Mesenchymal stem cell (in vitro differentiated cells and primary cell): ENCODE measurements at regions not wholly inside any gene's neighbourhood (a gene's known extent, or its start where the extent isn't known, plus 50 kb on each side); places are given as distances from the start of the nearest gene placed in this dataset.

Source experiments
- DNase-seq: peaks from one replicate; pipeline ENCODE4 v3.0.0-alpha.2; 2013
- H2AFZ ChIP-seq: one replicate; pipeline ENCODE4 v1.6.1; 2013; ENCODE audit warnings: low read depth, mild to moderate bottlenecking, control low read depth, inconsistent platforms, low read length, moderate library complexity
- H2AK5ac ChIP-seq: 2 replicates; pipeline ENCODE4 v1.6.1; 2013; ENCODE audit warnings: low read length, moderate library complexity, mild to moderate bottlenecking, inconsistent platforms; ENCODE audit not compliant: severe bottlenecking
- H2BK120ac ChIP-seq: one replicate; pipeline ENCODE4 v1.6.1; 2013; ENCODE audit warnings: low read depth, mild to moderate bottlenecking, inconsistent platforms, low read length, moderate library complexity
- H2BK12ac ChIP-seq, 2 experiments: one replicate each; pipeline ENCODE4 v1.6.1; 2013; ENCODE audit warnings: inconsistent platforms in 2 of 2, low read length in 2 of 2, mild to moderate bottlenecking in 2 of 2, moderate library complexity in 2 of 2, control low read depth in 1 of 2
- H2BK15ac ChIP-seq: one replicate; pipeline ENCODE4 v1.6.1; 2013; ENCODE audit warnings: mild to moderate bottlenecking, low read depth, inconsistent platforms; ENCODE audit not compliant: poor library complexity, severe bottlenecking
- H2BK5ac ChIP-seq: 2 replicates; pipeline ENCODE4 v1.6.1; 2013; ENCODE audit warnings: low read depth, mild to moderate bottlenecking, low read length, control low read depth, inconsistent platforms; ENCODE audit not compliant: poor library complexity, severe bottlenecking
- H3K14ac ChIP-seq, 2 experiments: one replicate each; pipeline ENCODE4 v1.6.1; 2013; ENCODE audit warnings: inconsistent platforms in 2 of 2, low read length in 2 of 2, control low read depth in 1 of 2, mild to moderate bottlenecking in 1 of 2, moderate library complexity in 1 of 2
- H3K18ac ChIP-seq, 2 experiments: one replicate each; pipeline ENCODE4 v1.6.1; 2013; ENCODE audit warnings: inconsistent platforms in 2 of 2, low read length in 2 of 2, control low read depth in 1 of 2, low read depth in 1 of 2, mild to moderate bottlenecking in 1 of 2
- H3K23ac ChIP-seq, 2 experiments: one replicate each; pipeline ENCODE4 v1.6.1; 2013; ENCODE audit warnings: inconsistent platforms in 2 of 2, low read length in 2 of 2, mild to moderate bottlenecking in 2 of 2, moderate library complexity in 2 of 2, control low read depth in 1 of 2
- H3K27ac ChIP-seq: 2 replicates; pipeline ENCODE4 v1.5.1; 2013; ENCODE audit warnings: mild to moderate bottlenecking, moderate library complexity, low read length, control low read depth, inconsistent platforms; ENCODE audit not compliant: poor library complexity, severe bottlenecking
- H3K27me3 ChIP-seq, 2 experiments: 2 replicates each; pipeline versions ENCODE4 v1.6.1 to v1.7.0; 2013; ENCODE audit warnings: low read length in 2 of 2, mild to moderate bottlenecking in 2 of 2, moderate library complexity in 2 of 2, control low read depth in 1 of 2, inconsistent platforms in 1 of 2; ENCODE audit not compliant: control insufficient read depth in 1 of 2, insufficient read depth in 1 of 2
- H3K36me3 ChIP-seq, 2 experiments: 2 replicates each; pipeline versions ENCODE4 v1.6.1 to v1.7.0; 2013; ENCODE audit warnings: low read length in 2 of 2, control low read depth in 1 of 2, inconsistent platforms in 1 of 2, low read depth in 1 of 2, mild to moderate bottlenecking in 1 of 2; ENCODE audit not compliant: insufficient read depth in 2 of 2, control insufficient read depth in 1 of 2
- H3K4ac ChIP-seq, 2 experiments: one replicate each; pipeline ENCODE4 v1.6.1; 2013; ENCODE audit warnings: inconsistent platforms in 2 of 2, low read length in 2 of 2, mild to moderate bottlenecking in 2 of 2, moderate library complexity in 2 of 2, control low read depth in 1 of 2, low read depth in 1 of 2
- H3K4me1 ChIP-seq: 2 replicates; pipeline ENCODE4 v1.6.1; 2013; ENCODE audit warnings: low read depth, low read length, control low read depth; ENCODE audit not compliant: control insufficient read depth, insufficient read depth
- H3K4me2 ChIP-seq: 2 replicates; pipeline ENCODE4 v1.6.1; 2013; ENCODE audit warnings: low read length, mild to moderate bottlenecking, inconsistent platforms; ENCODE audit not compliant: poor library complexity, severe bottlenecking
- H3K4me3 ChIP-seq, 2 experiments: 2 replicates each; pipeline versions ENCODE4 v1.5.1 to v1.7.0; 2013; ENCODE audit warnings: low read length in 2 of 2, mild to moderate bottlenecking in 2 of 2, control low read depth in 1 of 2, low read depth in 1 of 2; ENCODE audit not compliant: insufficient read depth in 1 of 2
- H3K79me1 ChIP-seq: replicated peaks from 2 replicates; pipeline ENCODE4 v1.6.1; 2013; ENCODE audit warnings: mild to moderate bottlenecking, control low read depth, low read length, inconsistent platforms; ENCODE audit not compliant: poor library complexity, severe bottlenecking
- H3K9ac ChIP-seq: 2 replicates; pipeline ENCODE4 v1.7.0; 2013; ENCODE audit warnings: mild to moderate bottlenecking, low read length, moderate library complexity
- H3K9me3 ChIP-seq: 2 replicates; pipeline ENCODE4 v1.7.0; 2013; ENCODE audit warnings: mild to moderate bottlenecking, low read length; ENCODE audit not compliant: control insufficient read depth
- H4K8ac ChIP-seq: one replicate; pipeline ENCODE4 v1.6.1; 2013; ENCODE audit warnings: inconsistent platforms, mild to moderate bottlenecking, low read length, moderate library complexity
- H4K91ac ChIP-seq: one replicate; pipeline ENCODE4 v1.6.1; 2013; ENCODE audit warnings: mild to moderate bottlenecking, low read length, inconsistent platforms
- WGBS: methylation state at CpG from one replicate; pipeline ENCODE4 v1.1.7; 2013; ENCODE audit warnings: mixed read lengths; 5-methylcytosine and 5-hydroxymethylcytosine counted together

- Histone ChIP-seq H2AFZ (no peak overlapping the region), H3K9me3 (peaks cover 7% of the 10 kb centered on the region), H3K9ac (no peak overlapping the region), H3K36me3 (no peaks in the 10 kb centered on the region), H3K4me1 (no peaks in the 10 kb centered on the region), H2AK5ac (no peak overlapping the region), H3K27ac (no peak overlapping the region), H3K14ac (no peak overlapping the region), H3K4me3 (no peak overlapping the region), H2BK5ac (no peak overlapping the region), H2BK120ac (no peak overlapping the region), H3K23ac (no peak overlapping the region), H3K18ac (no peak overlapping the region), H4K8ac (no peak overlapping the region), H3K79me1 (no peaks in the 10 kb centered on the region), H3K4me2 (no peak overlapping the region), H4K91ac (no peak overlapping the region), H2BK12ac (no peak overlapping the region), H2BK15ac (no peak overlapping the region), H3K4ac (no peak overlapping the region), H3K27me3 (peaks cover 0 to 3% of the 10 kb centered on the region in 2 experiments)
- WGBS: no CpG with 5 or more reads among the region's 2 CpGs
- no peak for DNase-seq
These were observed 153.4 kb downstream of the AXIN2 start for GRCh38 chr17:65408050-65408449.

GRCh38 chr17:65407017-65407416 is 154.4 kb downstream of the AXIN2 start:
- peaks cover 3% of the 10 kb centered on the region for H3K9me3 ChIP-seq
- H4K8ac ChIP-seq: no peak overlapping the region
- DNase-seq: no peak
- 93% methylated on average over 3 of the region's 4 CpGs for WGBS
- H2AK5ac ChIP-seq: no peak overlapping the region
- no peak overlapping the region for H3K4me3 ChIP-seq
- H4K91ac ChIP-seq: no peak overlapping the region
- no peaks in the 10 kb centered on the region for H3K36me3 ChIP-seq
- H2BK5ac ChIP-seq: no peak overlapping the region
- H3K4ac ChIP-seq: no peak overlapping the region
- H3K9ac ChIP-seq: no peak overlapping the region
- H3K27ac ChIP-seq: no peak overlapping the region
- no peak overlapping the region for H3K23ac ChIP-seq
- no peaks in the 10 kb centered on the region for H3K4me1 ChIP-seq
- no peak overlapping the region for H2AFZ ChIP-seq
- peaks cover 0 to 10% of the 10 kb centered on the region in 2 experiments for H3K27me3 ChIP-seq
- H3K4me2 ChIP-seq: no peak overlapping the region
- H3K14ac ChIP-seq: no peak overlapping the region
- H2BK120ac ChIP-seq: no peak overlapping the region
- no peak overlapping the region for H2BK12ac ChIP-seq
- no peaks in the 10 kb centered on the region for H3K79me1 ChIP-seq
- no peak overlapping the region for H2BK15ac ChIP-seq
- H3K18ac ChIP-seq: no peak overlapping the region

GRCh38 chr17:65406552-65406951 is 154.9 kb downstream of the AXIN2 start:
- Histone ChIP-seq H4K8ac (no peak overlapping the region), H2AK5ac (no peak overlapping the region), H3K4me2 (no peak overlapping the region), H3K14ac (no peak overlapping the region), H3K79me1 (no peaks in the 10 kb centered on the region), H2BK15ac (no peak overlapping the region), H2BK12ac (no peak overlapping the region), H3K27ac (no peak overlapping the region), H4K91ac (no peak overlapping the region), H3K23ac (no peak overlapping the region), H3K4ac (no peak overlapping the region), H3K4me1 (no peaks in the 10 kb centered on the region), H3K18ac (no peak overlapping the region), H3K9ac (no peak overlapping the region), H3K27me3 (peaks cover 0 to 10% of the 10 kb centered on the region in 2 experiments), H3K36me3 (no peaks in the 10 kb centered on the region), H2AFZ (no peak overlapping the region), H2BK120ac (no peak overlapping the region), H3K4me3 (no peak overlapping the region), H2BK5ac (no peak overlapping the region), H3K9me3 (no peaks in the 10 kb centered on the region)
- DNase-seq: no peak
- over 99% methylated on average over 2 of the region's 3 CpGs for WGBS

GRCh38 chr17:65405563-65405962 is 155.9 kb downstream of the AXIN2 start:
- H3K79me1 ChIP-seq: no peaks in the 10 kb centered on the region
- no peak overlapping the region for H4K91ac ChIP-seq
- no peak overlapping the region for H3K4me2 ChIP-seq
- H3K27ac ChIP-seq: no peak overlapping the region
- no peaks in the 10 kb centered on the region for H3K4me1 ChIP-seq
- H2BK15ac ChIP-seq: no peak overlapping the region
- 69% methylated on average over 6 of the region's 9 CpGs for WGBS
- no peak overlapping the region for H3K4ac ChIP-seq
- peaks cover 0 to 14% of the 10 kb centered on the region in 2 experiments for H3K27me3 ChIP-seq
- no peaks in the 10 kb centered on the region for H3K9me3 ChIP-seq
- no peak overlapping the region for H3K4me3 ChIP-seq
- no peaks in the 10 kb centered on the region for H3K36me3 ChIP-seq
- no peak overlapping the region for H3K9ac ChIP-seq
- no peak overlapping the region for H3K18ac ChIP-seq
- DNase-seq: no peak
- H3K14ac ChIP-seq: no peak overlapping the region
- H2AFZ ChIP-seq: no peak overlapping the region
- no peak overlapping the region for H2BK12ac ChIP-seq
- no peak overlapping the region for H2AK5ac ChIP-seq
- H3K23ac ChIP-seq: no peak overlapping the region
- no peak overlapping the region for H2BK120ac ChIP-seq
- no peak overlapping the region for H4K8ac ChIP-seq
- no peak overlapping the region for H2BK5ac ChIP-seq
